ENCODE measurements at regions not wholly inside any gene's neighbourhood (a gene's known extent, or its start where the extent isn't known, plus 50 kb on each side); places are given as distances from the start of the nearest gene placed in this dataset.

DNA sequence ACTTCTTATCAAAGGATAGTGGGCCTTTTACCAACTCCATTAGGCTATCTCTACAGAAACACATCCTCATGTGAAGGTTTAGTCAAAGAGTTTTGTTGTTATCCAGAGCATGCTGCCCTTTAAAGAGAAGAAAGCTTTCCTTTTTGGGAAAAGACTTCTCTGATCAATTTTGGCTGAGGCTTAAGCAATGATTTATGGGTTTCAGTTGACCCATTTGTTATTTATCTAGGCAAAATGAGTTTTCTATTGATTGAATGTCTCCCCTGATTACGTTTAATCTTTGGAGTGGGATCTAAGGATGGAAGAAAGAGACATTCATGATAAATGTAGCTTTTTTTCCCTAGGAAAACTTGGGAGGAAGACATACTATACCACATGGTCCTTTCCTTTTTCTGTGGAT lies 326.6 kb upstream of the JAG1 start:
- no peak for TF ChIP-seq CTCF (IDR thresholded peaks at IDR 0.05; ENCODE audit: insufficient read depth, low read depth, low read length)
- TF ChIP-seq EZH2 (IDR thresholded peaks at IDR 0.05; ENCODE audit: insufficient read depth, low read length), result no peak
